COR-L47 (cell line): ENCODE measurements at regions not wholly inside any gene's neighbourhood (a gene's known extent, or its start where the extent isn't known, plus 50 kb on each side); places are given as distances from the start of the nearest gene placed in this dataset.
A peak's percentile ranks its signal among the peaks of the same experiment; 100 is the strongest.

Source experiments
- DNase-seq: peaks from one replicate; lab custom pipeline; 2025; lab: John Stamatoyannopoulos, UW

DNA sequence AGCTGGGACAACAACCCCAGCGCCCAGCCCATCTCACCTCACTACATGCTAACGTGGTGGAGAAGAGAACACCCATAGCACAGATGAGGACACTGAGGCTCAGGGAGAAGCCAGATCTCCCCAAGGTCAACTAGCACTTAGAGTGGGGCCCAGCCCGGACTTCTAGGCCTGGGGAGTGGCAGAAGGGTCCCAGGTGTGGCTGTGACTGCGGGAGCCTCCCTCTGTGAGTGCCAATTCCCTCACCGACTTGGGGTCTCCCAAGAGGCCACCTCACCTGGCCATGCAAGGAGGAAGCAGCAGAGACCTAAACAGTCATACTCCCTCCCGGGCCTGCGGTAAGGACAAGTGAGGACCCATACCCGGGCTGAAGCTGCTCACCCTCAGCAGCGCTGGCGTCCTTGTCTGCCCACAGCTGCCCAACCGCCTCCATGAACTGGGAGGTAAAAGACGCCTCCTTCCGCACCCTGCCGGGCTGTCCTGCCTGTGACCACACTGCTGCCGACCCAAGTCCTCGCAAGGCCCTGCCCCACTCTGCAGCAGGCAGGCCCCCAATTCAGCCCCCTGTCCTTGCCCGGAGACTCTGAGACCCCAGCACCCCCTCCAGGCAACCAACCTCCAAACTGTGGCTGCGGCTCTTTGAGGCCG, 93.2 kb upstream of the RTL6 start:
- DNase-seq: no peak

DNA sequence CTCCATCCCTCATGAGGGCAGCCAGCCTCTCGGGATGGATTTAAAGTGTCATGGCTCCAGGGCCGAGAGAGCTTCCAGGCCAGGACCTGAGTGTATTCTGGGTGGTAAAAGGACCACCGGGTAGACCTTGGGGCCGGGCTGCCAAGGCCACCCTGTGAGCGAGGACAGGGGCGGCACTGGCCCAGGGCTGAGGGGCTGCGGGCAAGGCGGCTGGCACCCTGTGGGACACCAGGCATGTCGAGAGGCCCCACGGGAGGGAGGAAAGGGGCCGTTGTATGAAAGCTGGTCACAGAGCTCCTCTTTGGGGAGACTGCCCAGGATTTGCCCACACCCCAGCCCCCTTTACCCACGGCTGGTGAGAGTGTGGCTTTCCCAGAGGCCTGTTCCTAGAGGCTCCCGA, 92.3 kb upstream of the RTL6 start:
- no peak for DNase-seq

DNA sequence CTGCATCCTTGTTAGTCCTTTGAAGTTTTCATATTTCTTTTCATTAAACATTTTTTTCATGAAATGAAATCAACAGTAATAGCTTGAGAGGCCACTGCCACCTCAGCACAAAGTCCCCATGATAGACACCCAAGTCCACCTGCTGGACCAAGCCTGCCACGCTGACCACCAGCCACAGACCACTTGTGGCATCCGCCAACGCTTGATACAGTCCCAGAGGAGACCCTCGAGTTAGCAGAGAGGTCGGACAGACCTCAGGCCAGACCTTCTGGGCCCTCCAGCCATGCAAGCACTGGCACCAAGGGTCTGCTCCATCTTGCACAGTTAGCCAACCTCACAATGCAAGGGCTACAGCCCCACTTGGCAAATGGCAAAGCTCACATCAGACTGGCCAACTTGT, 91.8 kb upstream of the RTL6 start:
- no peak for DNase-seq

- DNase-seq: no peak
Observed at GRCh38 chr22:44588348-44588747, 90.3 kb upstream of the RTL6 start.

GRCh38 chr22:44587737-44588310, 89.8 kb upstream of the RTL6 start:
- no peak for DNase-seq

- peak; percentile 87 for DNase-seq
Observed at GRCh38 chr22:44586999-44587736, 89.1 kb upstream of the RTL6 start.

DNA sequence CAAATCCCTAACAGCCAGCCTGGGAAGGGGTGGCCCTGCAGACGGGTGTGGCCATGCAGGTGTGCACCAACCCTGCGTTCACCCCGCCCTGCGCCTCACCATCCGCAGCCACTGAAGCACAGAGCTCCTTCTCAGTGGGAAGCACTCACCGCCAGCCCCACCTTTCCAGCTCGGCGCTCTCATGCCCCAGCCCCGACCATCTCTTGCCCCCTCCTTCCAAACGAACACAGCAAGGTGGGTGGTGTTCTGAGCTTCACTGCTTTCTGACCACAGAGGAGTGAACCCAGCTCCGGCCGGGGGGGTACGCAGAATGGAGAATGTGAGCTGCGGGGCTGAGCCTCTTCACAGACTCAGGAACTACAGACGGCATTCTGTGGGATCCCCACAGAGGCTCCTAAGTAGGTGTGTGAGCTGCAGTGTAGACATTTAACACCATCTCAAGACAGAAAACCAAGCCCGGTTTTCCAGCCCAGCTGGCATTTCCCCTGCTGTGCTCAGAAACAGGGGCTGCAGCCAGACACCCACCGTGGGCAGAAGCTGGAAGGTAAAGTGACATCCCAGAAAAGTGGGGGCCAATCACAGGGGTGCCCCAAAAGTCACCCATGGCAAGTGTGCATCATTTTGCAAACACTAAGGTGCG, 88.4 kb upstream of the RTL6 start:
- DNase-seq: peak; percentile 93

DNA sequence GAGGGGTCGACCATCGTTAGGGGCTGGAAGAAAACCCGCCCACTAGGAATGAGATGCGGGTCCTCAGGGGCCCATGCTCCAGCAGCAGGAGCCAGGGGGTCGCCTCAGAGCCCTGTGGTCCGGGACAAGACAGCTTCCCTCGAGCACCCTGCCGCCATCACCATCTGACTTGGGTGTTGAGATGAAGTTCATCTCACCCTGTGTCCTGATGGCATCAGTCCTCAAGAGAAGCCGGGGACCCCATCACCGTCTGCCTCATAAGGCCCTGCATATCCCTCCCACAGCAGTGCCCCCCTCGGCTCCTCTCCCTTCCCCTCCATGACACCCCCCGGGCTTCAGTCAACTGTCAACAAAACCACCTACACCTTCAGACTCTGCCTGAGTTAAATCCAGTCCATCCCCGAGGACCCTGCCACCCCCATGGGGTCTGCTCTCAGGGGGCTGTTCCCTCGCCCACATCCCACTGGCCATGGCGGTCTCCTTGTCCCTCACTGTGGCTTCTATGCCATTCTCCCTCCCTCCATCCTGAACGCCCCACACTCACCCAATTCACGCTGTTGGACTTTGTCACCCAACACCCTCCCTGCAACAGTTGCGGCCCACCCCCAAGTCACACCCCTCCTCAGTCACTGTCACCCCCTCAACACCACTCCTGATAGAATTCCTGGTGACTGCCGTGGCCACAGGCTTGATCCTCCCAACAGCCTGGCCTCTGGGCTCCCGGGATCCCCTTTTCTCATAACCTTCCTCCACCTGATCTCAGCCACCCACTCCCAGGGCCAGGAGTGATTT, 87.7 kb upstream of the RTL6 start:
- no peak for DNase-seq

GRCh38 chr22:44584256-44584902, 86.3 kb upstream of the RTL6 start:
- DNase-seq: no peak

GRCh38 chr22:44583854-44584253, 85.8 kb upstream of the RTL6 start:
- DNase-seq: no peak

- peak; percentile 29 for DNase-seq
Observed at GRCh38 chr22:44583061-44583760, 85.2 kb upstream of the RTL6 start.

DNA sequence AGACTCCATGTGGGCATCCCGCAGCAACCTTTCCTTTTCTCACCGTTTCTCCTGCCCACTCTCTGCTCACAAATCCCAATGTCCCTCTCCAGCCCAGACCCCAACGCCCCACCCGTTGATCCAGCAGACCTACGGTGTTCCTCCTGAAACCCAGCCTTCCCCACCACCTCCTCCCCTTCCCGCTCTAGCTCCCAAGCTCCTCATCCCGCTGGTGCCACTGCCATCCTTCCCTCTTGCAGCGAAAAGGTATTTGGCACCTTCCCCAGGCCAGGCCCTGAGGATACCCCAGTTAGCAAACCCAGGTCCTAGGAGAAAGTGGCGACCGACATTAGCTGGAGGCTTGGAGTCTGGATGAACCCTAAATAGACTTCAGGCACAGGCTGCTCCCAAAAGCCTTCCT, 84.0 kb upstream of the RTL6 start:
- DNase-seq: no peak

GRCh38 chr22:44581096-44581435, 83.0 kb upstream of the RTL6 start:
- DNase-seq: no peak

GRCh38 chr22:44580176-44581095, 82.4 kb upstream of the RTL6 start:
- DNase-seq: no peak

DNA sequence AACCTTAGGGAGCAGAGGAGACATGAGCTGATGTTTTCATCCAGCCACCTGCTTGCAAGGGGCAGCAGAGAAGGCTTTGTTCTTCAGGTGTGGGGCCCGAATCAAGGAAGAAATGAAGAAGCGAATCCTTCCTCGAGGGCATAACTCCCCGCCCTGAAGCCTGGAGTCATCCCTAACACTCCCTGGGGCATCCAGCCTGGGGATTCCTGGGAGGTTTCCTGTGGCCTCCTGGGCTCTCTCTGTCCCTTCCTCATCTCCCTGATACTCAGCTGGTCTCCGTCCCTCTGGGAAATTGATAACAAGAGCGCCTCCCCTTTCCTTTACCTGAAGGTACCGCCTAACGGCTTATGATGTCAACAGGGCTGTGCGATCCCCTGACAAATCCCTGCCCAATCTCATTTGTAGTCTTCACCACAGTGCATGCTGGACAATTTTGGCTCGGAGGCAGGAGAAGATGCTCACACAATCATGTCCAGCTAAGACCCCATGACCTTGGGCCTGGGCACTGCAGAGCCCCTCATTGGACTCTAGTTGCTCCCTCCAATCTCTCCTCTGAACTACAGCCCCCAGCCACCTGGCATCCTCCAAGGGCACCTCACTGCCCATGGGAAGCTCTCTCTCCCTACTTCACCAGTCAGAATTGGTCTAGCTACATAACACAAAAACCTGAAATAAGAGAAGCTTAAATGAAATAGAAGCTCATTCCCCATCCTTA, 80.6 kb upstream of the RTL6 start:
- DNase-seq: no peak

- no peak for DNase-seq
Observed at GRCh38 chr22:44578110-44578457, 80.1 kb upstream of the RTL6 start.

DNA sequence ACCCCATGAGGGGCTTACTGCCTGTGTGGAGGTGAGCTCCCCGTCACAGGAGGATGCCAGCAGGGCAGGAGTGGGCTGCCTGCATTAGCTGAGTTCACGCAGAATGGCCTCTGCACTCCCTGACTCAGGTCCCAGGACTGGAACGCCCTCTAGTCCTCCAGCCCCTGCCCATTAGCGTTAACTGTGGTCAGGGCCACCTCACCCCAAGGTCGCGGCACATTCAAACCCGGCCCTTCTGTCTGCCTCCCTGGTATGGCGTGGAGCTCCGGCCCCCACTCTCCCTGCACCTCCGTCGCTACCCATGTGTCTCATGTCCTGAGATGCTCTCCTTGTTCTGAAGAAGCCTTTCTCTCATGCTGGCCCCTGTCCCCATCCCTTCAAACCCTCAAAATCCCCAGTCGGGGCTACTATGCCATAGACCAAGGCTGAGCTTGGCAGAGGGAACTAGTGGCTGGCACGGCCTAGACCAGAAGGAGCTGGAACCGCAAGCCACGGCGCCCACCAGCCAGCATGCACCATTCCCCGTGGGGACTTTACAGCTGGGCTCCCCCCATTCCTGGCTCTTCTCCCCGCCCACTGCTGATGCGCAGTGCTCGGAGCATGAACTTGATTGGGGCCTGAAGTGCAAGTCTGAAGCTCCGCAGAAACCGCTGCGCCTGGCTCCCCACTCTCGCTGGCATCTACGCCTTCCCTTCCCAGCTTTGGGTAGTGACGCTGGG, 79.5 kb upstream of the RTL6 start:
- DNase-seq: no peak

GRCh38 chr22:44576311-44577260, 78.6 kb upstream of the RTL6 start:
- no peak for DNase-seq
